ENCODE measurements at regions not wholly inside any gene's neighbourhood (a gene's known extent, or its start where the extent isn't known, plus 50 kb on each side); places are given as distances from the start of the nearest gene placed in this dataset.

- Histone ChIP-seq H3K36me3 (no peaks in the 10 kb centered on the region), H3K27me3 (no peaks in the 10 kb centered on the region), H3K27ac (no peak overlapping the region), H3K4me1 (no peaks in the 10 kb centered on the region), H3K9me3 (no peaks in the 10 kb centered on the region), H3K4me3 (no peak overlapping the region)
- TF ChIP-seq POLR2A (IDR thresholded peaks at IDR 0.05) (no peak), POLR2AphosphoS5 (IDR thresholded peaks at IDR 0.05) (no peak), CTCF (IDR thresholded peaks at IDR 0.05) (no peak)
- intact Hi-C loops (cut with DNase I; ENCODE audit: low total_unique reads): no loop called here
- DNase-seq (ENCODE audit: low spot score in 2 of 2): no peak
Measured at GRCh38 chr4:24705016-24705753, 90.2 kb upstream of the SOD3 start.

- H3K27me3 ChIP-seq: no peaks in the 10 kb centered on the region
- TF ChIP-seq POLR2A (IDR thresholded peaks at IDR 0.05): no peak
- no peak for TF ChIP-seq POLR2AphosphoS5 (IDR thresholded peaks at IDR 0.05)
- no peak for TF ChIP-seq CTCF (IDR thresholded peaks at IDR 0.05)
- H3K4me3 ChIP-seq: no peak overlapping the region
- no peak overlapping the region for H3K27ac ChIP-seq
- no peak for DNase-seq (ENCODE audit: low spot score in 2 of 2)
- no peaks in the 10 kb centered on the region for H3K4me1 ChIP-seq
- H3K9me3 ChIP-seq: peaks cover 0 to 7% of the 10 kb centered on the region in 2 donors
- intact Hi-C loops (cut with DNase I; ENCODE audit: low total_unique reads): no loop called here
- no peaks in the 10 kb centered on the region for H3K36me3 ChIP-seq
Measured at GRCh38 chr4:24713604-24714003, 81.8 kb upstream of the SOD3 start.

- Histone ChIP-seq H3K9me3 (peaks cover 0 to 1% of the 10 kb centered on the region in 2 donors), H3K27ac (no peak overlapping the region), H3K4me3 (no peak overlapping the region), H3K4me1 (no peaks in the 10 kb centered on the region), H3K36me3 (no peaks in the 10 kb centered on the region), H3K27me3 (no peaks in the 10 kb centered on the region)
- TF ChIP-seq CTCF (IDR thresholded peaks at IDR 0.05) (no peak), POLR2AphosphoS5 (IDR thresholded peaks at IDR 0.05) (no peak), POLR2A (IDR thresholded peaks at IDR 0.05) (no peak)
- DNase-seq (ENCODE audit: low spot score in 2 of 2): no peak
- intact Hi-C loops (cut with DNase I; ENCODE audit: low total_unique reads): no loop called here
Measured at GRCh38 chr4:24719615-24720014, 75.8 kb upstream of the SOD3 start.

- no peak for DNase-seq (ENCODE audit: low spot score in 2 of 2)
- no peaks in the 10 kb centered on the region for H3K9me3 ChIP-seq
- H3K4me1 ChIP-seq: no peaks in the 10 kb centered on the region
- H3K27me3 ChIP-seq: no peaks in the 10 kb centered on the region
- no peak for TF ChIP-seq POLR2A (IDR thresholded peaks at IDR 0.05)
- TF ChIP-seq POLR2AphosphoS5 (IDR thresholded peaks at IDR 0.05): no peak
- TF ChIP-seq CTCF (IDR thresholded peaks at IDR 0.05): no peak
- H3K27ac ChIP-seq: no peak overlapping the region
- intact Hi-C loops (cut with DNase I; ENCODE audit: low total_unique reads): no loop called here
- no peak overlapping the region for H3K4me3 ChIP-seq
- H3K36me3 ChIP-seq: no peaks in the 10 kb centered on the region
Measured at GRCh38 chr4:24720436-24720835, 74.9 kb upstream of the SOD3 start.

- Histone ChIP-seq H3K27ac (no peak overlapping the region), H3K36me3 (no peaks in the 10 kb centered on the region), H3K9me3 (no peaks in the 10 kb centered on the region), H3K4me1 (no peaks in the 10 kb centered on the region), H3K27me3 (no peaks in the 10 kb centered on the region), H3K4me3 (no peak overlapping the region)
- DNase-seq (ENCODE audit: low spot score in 2 of 2): no peak
- TF ChIP-seq POLR2A (IDR thresholded peaks at IDR 0.05) (no peak), POLR2AphosphoS5 (IDR thresholded peaks at IDR 0.05) (no peak), CTCF (IDR thresholded peaks at IDR 0.05) (no peak)
- intact Hi-C loops (cut with DNase I; ENCODE audit: low total_unique reads): no loop called here
Measured at GRCh38 chr4:24720979-24721378, 74.4 kb upstream of the SOD3 start.
